Large intestine (tissue), 3 donors: ENCODE measurements at regions not wholly inside any gene's neighbourhood (a gene's known extent, or its start where the extent isn't known, plus 50 kb on each side); places are given as distances from the start of the nearest gene placed in this dataset.
A peak's percentile ranks its signal among the peaks of the same experiment; 100 is the strongest.

Experiments used
- DNase-seq, 2 donors: peaks; one replicate each; pipeline versions ENCODE4 v3.0.0 to v3.0.0-alpha.2; 2013
- H3K27ac ChIP-seq: one replicate; pipeline ENCODE4 v1.5.1; 2013; ENCODE audit warnings: low read length
- H3K27me3 ChIP-seq: 2 replicates; pipeline ENCODE4 v1.6.1; 2013; ENCODE audit warnings: low read length; ENCODE audit not compliant: control insufficient read depth, insufficient read depth
- H3K36me3 ChIP-seq: 2 replicates; pipeline ENCODE4 v1.6.1; 2013; ENCODE audit warnings: low read length; ENCODE audit not compliant: control insufficient read depth, insufficient read depth
- H3K4me1 ChIP-seq: one replicate; pipeline ENCODE4 v1.6.1; 2013; ENCODE audit warnings: low read length; ENCODE audit not compliant: control insufficient read depth, insufficient read depth
- H3K4me3 ChIP-seq: one replicate; pipeline ENCODE4 v1.5.1; 2013; ENCODE audit warnings: low read length
- H3K9me3 ChIP-seq: one replicate; pipeline ENCODE4 v1.6.1; 2013; ENCODE audit warnings: mild to moderate bottlenecking, low read depth, low read length, moderate library complexity; ENCODE audit not compliant: control insufficient read depth
- WGBS: methylation state at CpG from one replicate; pipeline ENCODE4 v1.1.5; 2013; ENCODE audit warnings: low lambda C conversion rate; ENCODE audit not compliant: insufficient coverage; 5-methylcytosine and 5-hydroxymethylcytosine counted together

- Histone ChIP-seq H3K4me1 (no peaks in the 10 kb centered on the region), H3K4me3 (no peak overlapping the region), H3K9me3 (no peaks in the 10 kb centered on the region), H3K27ac (no peak overlapping the region), H3K27me3 (peaks cover 12% of the 10 kb centered on the region), H3K36me3 (peaks cover 2% of the 10 kb centered on the region)
- WGBS = no CpG with 5 or more reads among the region's 6 CpGs
- no peak for DNase-seq
These were observed 93.4 kb downstream of the ZFP64 start for GRCh38 chr20:52098186-52098585.

GRCh38 chr20:52096117-52096516, 95.5 kb downstream of the ZFP64 start:
- no peaks in the 10 kb centered on the region for H3K27me3 ChIP-seq
- peaks cover 2% of the 10 kb centered on the region for H3K36me3 ChIP-seq
- no peaks in the 10 kb centered on the region for H3K4me1 ChIP-seq
- H3K27ac ChIP-seq = no peak overlapping the region
- DNase-seq = no peak
- H3K4me3 ChIP-seq = no peak overlapping the region
- no CpG with 5 or more reads among the region's 6 CpGs for WGBS
- no peaks in the 10 kb centered on the region for H3K9me3 ChIP-seq

- Histone ChIP-seq H3K4me1 (no peaks in the 10 kb centered on the region), H3K4me3 (no peak overlapping the region), H3K9me3 (no peaks in the 10 kb centered on the region), H3K36me3 (peaks cover 2% of the 10 kb centered on the region), H3K27ac (no peak overlapping the region), H3K27me3 (no peaks in the 10 kb centered on the region)
- no peak for DNase-seq
- WGBS = no CpG with 5 or more reads among the region's 2 CpGs
These were observed 96.9 kb downstream of the ZFP64 start for GRCh38 chr20:52094693-52095092.

- WGBS = 100% methylated on average over 1 of the region's 4 CpGs
- no peak overlapping the region for H3K4me3 ChIP-seq
- no peaks in the 10 kb centered on the region for H3K9me3 ChIP-seq
- H3K27ac ChIP-seq = no peak overlapping the region
- H3K36me3 ChIP-seq = peaks cover 2% of the 10 kb centered on the region
- no peaks in the 10 kb centered on the region for H3K4me1 ChIP-seq
- no peak for DNase-seq
- H3K27me3 ChIP-seq = no peaks in the 10 kb centered on the region
These were observed 98.0 kb downstream of the ZFP64 start for GRCh38 chr20:52093575-52093974.

- H3K27me3 ChIP-seq = no peaks in the 10 kb centered on the region
- H3K4me1 ChIP-seq = no peaks in the 10 kb centered on the region
- DNase-seq = no peak
- H3K27ac ChIP-seq = no peak overlapping the region
- peaks cover 5% of the 10 kb centered on the region for H3K36me3 ChIP-seq
- no CpG with 5 or more reads among the region's 3 CpGs for WGBS
- no peaks in the 10 kb centered on the region for H3K9me3 ChIP-seq
- H3K4me3 ChIP-seq = no peak overlapping the region
These were observed 101.5 kb downstream of the ZFP64 start for GRCh38 chr20:52090035-52090434.

- H3K4me1 ChIP-seq = no peaks in the 10 kb centered on the region
- no peak for DNase-seq
- no peak overlapping the region for H3K27ac ChIP-seq
- peaks cover 7% of the 10 kb centered on the region for H3K36me3 ChIP-seq
- no peak overlapping the region for H3K4me3 ChIP-seq
- H3K9me3 ChIP-seq = no peaks in the 10 kb centered on the region
- H3K27me3 ChIP-seq = no peaks in the 10 kb centered on the region
These were observed 104.1 kb downstream of the ZFP64 start for GRCh38 chr20:52087471-52087870.

- no peaks in the 10 kb centered on the region for H3K9me3 ChIP-seq
- H3K4me1 ChIP-seq = no peaks in the 10 kb centered on the region
- DNase-seq = no peak
- no peak overlapping the region for H3K27ac ChIP-seq
- peaks cover 7% of the 10 kb centered on the region for H3K36me3 ChIP-seq
- no peak overlapping the region for H3K4me3 ChIP-seq
- H3K27me3 ChIP-seq = no peaks in the 10 kb centered on the region
These were observed 104.7 kb downstream of the ZFP64 start for GRCh38 chr20:52086878-52087277.

GRCh38 chr20:52084727-52085126, 106.9 kb downstream of the ZFP64 start:
- H3K27ac ChIP-seq = no peak overlapping the region
- H3K27me3 ChIP-seq = no peaks in the 10 kb centered on the region
- DNase-seq = no peak
- no peaks in the 10 kb centered on the region for H3K4me1 ChIP-seq
- peaks cover 7% of the 10 kb centered on the region for H3K36me3 ChIP-seq
- no CpG with 5 or more reads among the region's 28 CpGs for WGBS
- no peak overlapping the region for H3K4me3 ChIP-seq
- no peaks in the 10 kb centered on the region for H3K9me3 ChIP-seq

- Histone ChIP-seq H3K27ac (no peak overlapping the region), H3K4me1 (no peaks in the 10 kb centered on the region), H3K27me3 (no peaks in the 10 kb centered on the region), H3K4me3 (no peak overlapping the region), H3K36me3 (peaks cover 7% of the 10 kb centered on the region), H3K9me3 (no peaks in the 10 kb centered on the region)
- WGBS = 43% methylated on average over 2 of the region's 11 CpGs
- DNase-seq = peak; percentile 44 to 46
These were observed 107.8 kb downstream of the ZFP64 start for GRCh38 chr20:52083627-52084232.

GRCh38 chr20:52082612-52083011, 109.0 kb downstream of the ZFP64 start:
- Histone ChIP-seq H3K36me3 (peaks cover 5% of the 10 kb centered on the region), H3K4me1 (no peaks in the 10 kb centered on the region), H3K9me3 (no peaks in the 10 kb centered on the region), H3K4me3 (no peak overlapping the region), H3K27ac (no peak overlapping the region), H3K27me3 (no peaks in the 10 kb centered on the region)
- DNase-seq = no peak

DNA sequence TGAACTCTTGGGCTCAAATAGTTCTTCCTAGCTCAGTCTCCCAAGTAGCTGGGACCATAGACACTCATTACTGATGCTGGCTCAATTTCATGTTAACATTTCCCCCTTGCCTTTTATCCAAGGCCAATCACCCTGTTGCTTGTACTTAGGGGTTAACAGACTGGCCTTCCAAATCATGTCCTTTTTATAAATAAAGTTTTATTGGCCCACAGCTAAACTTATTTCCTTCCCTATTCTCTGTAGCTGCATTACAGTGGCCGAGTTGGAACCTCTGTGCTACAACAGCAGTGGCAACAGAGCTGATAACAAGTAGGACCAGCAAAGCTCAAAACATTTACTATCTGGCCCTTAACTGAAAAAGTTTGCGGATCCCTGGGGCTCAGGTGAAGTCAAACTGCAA, 109.8 kb downstream of the ZFP64 start:
- WGBS = 100% methylated on average over 1 of the region's 2 CpGs
- no peaks in the 10 kb centered on the region for H3K4me1 ChIP-seq
- no peaks in the 10 kb centered on the region for H3K9me3 ChIP-seq
- no peak overlapping the region for H3K27ac ChIP-seq
- H3K4me3 ChIP-seq = no peak overlapping the region
- no peaks in the 10 kb centered on the region for H3K27me3 ChIP-seq
- H3K36me3 ChIP-seq = peaks cover 2% of the 10 kb centered on the region
- DNase-seq = no peak
